ENCODE measurements at regions not wholly inside any gene's neighbourhood (a gene's known extent, or its start where the extent isn't known, plus 50 kb on each side); places are given as distances from the start of the nearest gene placed in this dataset.

DNA sequence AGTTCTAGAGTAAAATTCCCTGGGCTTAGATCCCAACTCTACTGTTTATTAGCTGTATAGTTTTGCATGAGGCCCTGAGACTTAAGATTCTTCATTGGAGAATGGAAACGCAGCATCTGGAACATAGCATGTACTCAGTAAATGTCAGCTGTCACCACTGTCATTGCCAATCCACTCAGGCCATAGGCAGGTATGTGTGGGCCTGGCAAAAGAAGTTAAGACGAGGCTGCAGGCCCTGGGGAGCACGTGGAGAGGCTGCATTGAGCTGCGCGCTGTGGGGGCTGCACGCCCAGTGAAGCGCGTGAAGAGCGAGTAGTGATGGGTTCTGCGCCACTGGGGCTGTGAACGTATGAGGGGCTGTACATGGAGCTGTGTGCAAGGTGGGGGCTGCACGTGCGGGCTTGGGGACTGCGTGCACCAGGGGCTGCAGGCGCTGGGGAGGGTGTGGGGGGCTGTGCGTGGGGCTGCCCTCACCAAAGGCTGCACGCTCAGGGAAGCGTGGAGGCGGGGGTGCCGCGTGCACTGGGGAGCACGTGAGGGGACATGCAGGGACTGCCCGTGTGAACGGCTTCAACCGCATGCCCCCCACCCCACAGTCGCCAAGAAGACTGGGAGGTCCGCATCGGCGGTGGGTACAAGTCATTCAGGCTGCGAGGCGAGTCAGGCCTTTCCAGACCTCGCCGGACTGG, 85.5 kb downstream of the PRR15 start:
- H3K4me3 ChIP-seq (ENCODE audit: low read length), result no peak overlapping the region
- TF ChIP-seq, protein P1, sequence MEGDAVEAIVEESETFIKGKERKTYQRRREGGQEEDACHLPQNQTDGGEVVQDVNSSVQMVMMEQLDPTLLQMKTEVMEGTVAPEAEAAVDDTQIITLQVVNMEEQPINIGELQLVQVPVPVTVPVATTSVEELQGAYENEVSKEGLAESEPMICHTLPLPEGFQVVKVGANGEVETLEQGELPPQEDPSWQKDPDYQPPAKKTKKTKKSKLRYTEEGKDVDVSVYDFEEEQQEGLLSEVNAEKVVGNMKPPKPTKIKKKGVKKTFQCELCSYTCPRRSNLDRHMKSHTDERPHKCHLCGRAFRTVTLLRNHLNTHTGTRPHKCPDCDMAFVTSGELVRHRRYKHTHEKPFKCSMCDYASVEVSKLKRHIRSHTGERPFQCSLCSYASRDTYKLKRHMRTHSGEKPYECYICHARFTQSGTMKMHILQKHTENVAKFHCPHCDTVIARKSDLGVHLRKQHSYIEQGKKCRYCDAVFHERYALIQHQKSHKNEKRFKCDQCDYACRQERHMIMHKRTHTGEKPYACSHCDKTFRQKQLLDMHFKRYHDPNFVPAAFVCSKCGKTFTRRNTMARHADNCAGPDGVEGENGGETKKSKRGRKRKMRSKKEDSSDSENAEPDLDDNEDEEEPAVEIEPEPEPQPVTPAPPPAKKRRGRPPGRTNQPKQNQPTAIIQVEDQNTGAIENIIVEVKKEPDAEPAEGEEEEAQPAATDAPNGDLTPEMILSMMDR (IDR thresholded peaks at IDR 0.05; ENCODE audit: low read depth, low read length, poor library complexity, severe bottlenecking), result no peak
- no peak for TF ChIP-seq EZH2phosphoT487 (IDR thresholded peaks at IDR 0.05; ENCODE audit: borderline replicate concordance, low read length)

GRCh38 chr7:29649876-29650275, 86.2 kb downstream of the PRR15 start:
- Histone ChIP-seq H3K4me1 (ENCODE audit: control insufficient read depth, low read length) (no peaks in the 10 kb centered on the region), H3K79me2 (ENCODE audit: control insufficient read depth, low read length) (no peaks in the 10 kb centered on the region), H3K27me3 (ENCODE audit: control insufficient read depth, low read length) (peaks cover 3% of the 10 kb centered on the region; the same call in 1 of the 2 replicates), H3K9me2 (replicated peaks; ENCODE audit: control insufficient read depth, low read length) (no peaks in the 10 kb centered on the region), H4K20me1 (ENCODE audit: control insufficient read depth, insufficient read depth, low read depth, low read length) (no peaks in the 10 kb centered on the region), H3K4me3 (ENCODE audit: low read length) (no peak overlapping the region), H3K9me3 (ENCODE audit: control insufficient read depth, insufficient read depth, low read length) (no peaks in the 10 kb centered on the region), H3K4me2 (ENCODE audit: low read length) (no peak overlapping the region), H3K36me3 (ENCODE audit: control insufficient read depth, low read length) (no peaks in the 10 kb centered on the region), H3K27ac (ENCODE audit: low read depth, low read length) (no peak overlapping the region), H3F3A (ENCODE audit: control insufficient read depth, insufficient read depth) (no peaks in the 10 kb centered on the region)
- TF ChIP-seq, protein P1 (IDR thresholded peaks at IDR 0.05; ENCODE audit: low read depth, low read length, poor library complexity, severe bottlenecking), result no peak
- TF ChIP-seq EZH2phosphoT487 (IDR thresholded peaks at IDR 0.05; ENCODE audit: borderline replicate concordance, low read length), result no peak

More for the DNA sequence above, 85.5 kb downstream of the PRR15 start:
- Histone ChIP-seq H3K79me2 (ENCODE audit: control insufficient read depth, low read length) (no peaks in the 10 kb centered on the region), H3K4me2 (ENCODE audit: low read length) (no peak overlapping the region), H3K9me2 (replicated peaks; ENCODE audit: control insufficient read depth, low read length) (no peaks in the 10 kb centered on the region), H3K36me3 (ENCODE audit: control insufficient read depth, low read length) (no peaks in the 10 kb centered on the region), H3K27me3 (ENCODE audit: control insufficient read depth, low read length) (peaks cover 3% of the 10 kb centered on the region; the same call in 1 of the 2 replicates), H3K4me1 (ENCODE audit: control insufficient read depth, low read length) (no peaks in the 10 kb centered on the region), H3K9me3 (ENCODE audit: control insufficient read depth, insufficient read depth, low read length) (no peaks in the 10 kb centered on the region), H3F3A (ENCODE audit: control insufficient read depth, insufficient read depth) (no peaks in the 10 kb centered on the region), H4K20me1 (ENCODE audit: control insufficient read depth, insufficient read depth, low read depth, low read length) (no peaks in the 10 kb centered on the region), H3K27ac (ENCODE audit: low read depth, low read length) (no peak overlapping the region)

- H3K4me1 ChIP-seq (ENCODE audit: control insufficient read depth, low read length), result no peaks in the 10 kb centered on the region
- H3K9me3 ChIP-seq (ENCODE audit: control insufficient read depth, insufficient read depth, low read length), result no peaks in the 10 kb centered on the region
- H3K36me3 ChIP-seq (ENCODE audit: control insufficient read depth, low read length), result no peaks in the 10 kb centered on the region
- H3K4me2 ChIP-seq (ENCODE audit: low read length), result no peak overlapping the region
- H4K20me1 ChIP-seq (ENCODE audit: control insufficient read depth, insufficient read depth, low read depth, low read length), result no peaks in the 10 kb centered on the region
- H3F3A ChIP-seq (ENCODE audit: control insufficient read depth, insufficient read depth), result no peaks in the 10 kb centered on the region
- H3K79me2 ChIP-seq (ENCODE audit: control insufficient read depth, low read length), result no peaks in the 10 kb centered on the region
- peaks cover 3% of the 10 kb centered on the region; the same call in 1 of the 2 replicates for H3K27me3 ChIP-seq (ENCODE audit: control insufficient read depth, low read length)
- no peak overlapping the region for H3K27ac ChIP-seq (ENCODE audit: low read depth, low read length)
- TF ChIP-seq, protein P1 (IDR thresholded peaks at IDR 0.05; ENCODE audit: low read depth, low read length, poor library complexity, severe bottlenecking), result no peak
- no peak overlapping the region for H3K4me3 ChIP-seq (ENCODE audit: low read length)
- H3K9me2 ChIP-seq (replicated peaks; ENCODE audit: control insufficient read depth, low read length), result no peaks in the 10 kb centered on the region
These were observed 87.8 kb downstream of the PRR15 start for GRCh38 chr7:29651477-29651876.

All from DOHH2 (cell line).